ENCODE measurements at regions not wholly inside any gene's neighbourhood (a gene's known extent, or its start where the extent isn't known, plus 50 kb on each side); places are given as distances from the start of the nearest gene placed in this dataset.
"Not testable (repeated sequence)": the region's sequence is repeated elsewhere in the genome, so short reads cannot be mapped to it uniquely, and the experiment has no call there.

GRCh38 chr2:147006736-147007141 is 838.1 kb upstream of the ACVR2A start:
- DNase-seq (ENCODE audit: low spot score, unreplicated experiment) = no peak
- no peak for TF ChIP-seq CTCF (IDR thresholded peaks at IDR 0.05; ENCODE audit: unreplicated experiment)
- no peak overlapping the region for H3K27ac Mint-ChIP-seq
- H3K36me3 Mint-ChIP-seq (ENCODE audit: insufficient read depth) = no peaks in the 10 kb centered on the region
- H3K27me3 Mint-ChIP-seq = no peaks in the 10 kb centered on the region
- no peaks in the 10 kb centered on the region for H3K4me1 Mint-ChIP-seq (ENCODE audit: low read depth)
- H3K9me3 Mint-ChIP-seq (ENCODE audit: low read depth) = no peaks in the 10 kb centered on the region
- no peak overlapping the region for H3K4me3 Mint-ChIP-seq (ENCODE audit: low read depth)

- DNase-seq (ENCODE audit: low spot score, unreplicated experiment) = no peak
- no peak for TF ChIP-seq CTCF (IDR thresholded peaks at IDR 0.05; ENCODE audit: unreplicated experiment)
- no peak overlapping the region for H3K27ac Mint-ChIP-seq
- no peak overlapping the region for H3K4me3 Mint-ChIP-seq (ENCODE audit: low read depth)
- peaks cover 2% of the 10 kb centered on the region for H3K4me1 Mint-ChIP-seq (ENCODE audit: low read depth)
- no peaks in the 10 kb centered on the region for H3K36me3 Mint-ChIP-seq (ENCODE audit: insufficient read depth)
- H3K27me3 Mint-ChIP-seq = no peaks in the 10 kb centered on the region
- peaks cover 8% of the 10 kb centered on the region for H3K9me3 Mint-ChIP-seq (ENCODE audit: low read depth)
Measured at GRCh38 chr2:147003081-147003480, 841.7 kb upstream of the ACVR2A start.

GRCh38 chr2:147002256-147002655 is 842.6 kb upstream of the ACVR2A start:
- Mint-ChIP-seq H3K4me3 (ENCODE audit: low read depth) (no peak overlapping the region), H3K9me3 (ENCODE audit: low read depth) (peaks cover 8% of the 10 kb centered on the region), H3K27ac (no peak overlapping the region), H3K4me1 (ENCODE audit: low read depth) (peaks cover 2% of the 10 kb centered on the region), H3K27me3 (no peaks in the 10 kb centered on the region), H3K36me3 (ENCODE audit: insufficient read depth) (no peaks in the 10 kb centered on the region)
- no peak for DNase-seq (ENCODE audit: low spot score, unreplicated experiment)
- TF ChIP-seq CTCF (IDR thresholded peaks at IDR 0.05; ENCODE audit: unreplicated experiment) = no peak

GRCh38 chr2:147001061-147001460 is 843.8 kb upstream of the ACVR2A start:
- Mint-ChIP-seq H3K27ac (no peak overlapping the region), H3K9me3 (ENCODE audit: low read depth) (peaks cover 8% of the 10 kb centered on the region), H3K4me3 (ENCODE audit: low read depth) (no peak overlapping the region), H3K4me1 (ENCODE audit: low read depth) (peaks cover 2% of the 10 kb centered on the region), H3K36me3 (ENCODE audit: insufficient read depth) (no peaks in the 10 kb centered on the region), H3K27me3 (no peaks in the 10 kb centered on the region)
- no peak for TF ChIP-seq CTCF (IDR thresholded peaks at IDR 0.05; ENCODE audit: unreplicated experiment)
- DNase-seq (ENCODE audit: low spot score, unreplicated experiment) = no peak

GRCh38 chr2:147000151-147000550 is 844.7 kb upstream of the ACVR2A start:
- not testable (repeated sequence) for H3K4me1 Mint-ChIP-seq (ENCODE audit: low read depth); H3K36me3 Mint-ChIP-seq (ENCODE audit: insufficient read depth); H3K27ac Mint-ChIP-seq; H3K9me3 Mint-ChIP-seq (ENCODE audit: low read depth); H3K4me3 Mint-ChIP-seq (ENCODE audit: low read depth); H3K27me3 Mint-ChIP-seq; DNase-seq (ENCODE audit: low spot score, unreplicated experiment)

- H3K36me3 Mint-ChIP-seq (ENCODE audit: insufficient read depth) = no peaks in the 10 kb centered on the region
- DNase-seq (ENCODE audit: low spot score, unreplicated experiment) = no peak
- TF ChIP-seq CTCF (IDR thresholded peaks at IDR 0.05; ENCODE audit: unreplicated experiment) = no peak
- peaks cover 2% of the 10 kb centered on the region for H3K4me1 Mint-ChIP-seq (ENCODE audit: low read depth)
- no peak overlapping the region for H3K4me3 Mint-ChIP-seq (ENCODE audit: low read depth)
- H3K27ac Mint-ChIP-seq = no peak overlapping the region
- no peaks in the 10 kb centered on the region for H3K27me3 Mint-ChIP-seq
- H3K9me3 Mint-ChIP-seq (ENCODE audit: low read depth) = peaks cover 8% of the 10 kb centered on the region
Measured at GRCh38 chr2:146997945-146998344, 846.9 kb upstream of the ACVR2A start.

All from progenitor cell of endocrine pancreas (in vitro differentiated cells).